ELR (cell line): ENCODE measurements at regions not wholly inside any gene's neighbourhood (a gene's known extent, or its start where the extent isn't known, plus 50 kb on each side); places are given as distances from the start of the nearest gene placed in this dataset.

Experiments used
- DNase-seq: peaks from one replicate; pipeline ENCODE4 v3.0.0-alpha.2; 2015; ENCODE audit warnings: low read depth

DNA sequence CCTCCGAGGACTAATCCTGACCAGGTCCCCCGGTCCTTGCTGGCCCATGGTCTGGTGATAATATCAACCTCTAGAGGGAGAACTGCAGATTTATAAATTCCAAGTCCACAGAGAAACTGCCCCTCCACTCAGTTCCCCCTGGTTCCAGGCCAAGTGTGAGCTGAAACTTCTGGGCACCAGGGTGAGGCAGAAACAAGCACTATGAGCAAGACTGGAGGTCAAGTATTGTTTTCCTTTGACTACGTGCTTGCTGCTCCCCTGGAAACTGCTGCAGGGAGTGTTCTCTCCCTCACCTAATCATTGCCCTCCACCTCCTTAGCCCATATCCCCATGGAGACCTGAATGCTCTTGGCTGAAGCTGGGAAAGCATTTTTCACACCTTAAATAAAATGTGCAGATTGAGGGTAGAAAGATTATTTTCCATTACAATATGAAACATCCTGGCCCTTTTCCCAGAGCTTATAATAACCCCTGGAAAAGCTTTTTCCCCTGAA lies 135.2 kb downstream of the RDH14 start:
- no peak for DNase-seq

DNA sequence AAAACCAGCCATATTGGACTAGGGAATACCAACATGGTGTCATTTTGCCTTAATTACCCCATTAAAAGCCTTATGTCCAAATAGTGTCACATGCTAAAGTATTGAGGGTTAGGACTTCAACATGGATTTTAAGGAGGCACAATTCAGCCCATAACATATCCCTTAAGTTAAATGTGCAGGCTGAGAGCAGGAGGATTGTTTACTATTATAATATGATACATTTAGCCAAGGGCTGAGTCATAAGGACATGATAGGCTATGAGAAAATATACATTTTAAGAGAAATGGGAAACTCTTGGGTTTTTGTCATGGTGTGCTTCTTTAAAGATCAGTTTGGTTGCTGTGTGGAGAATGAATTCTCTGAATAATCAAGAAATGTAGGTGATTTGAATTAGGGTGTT lies 136.8 kb downstream of the RDH14 start:
- peak; percentile 42 for DNase-seq

DNA sequence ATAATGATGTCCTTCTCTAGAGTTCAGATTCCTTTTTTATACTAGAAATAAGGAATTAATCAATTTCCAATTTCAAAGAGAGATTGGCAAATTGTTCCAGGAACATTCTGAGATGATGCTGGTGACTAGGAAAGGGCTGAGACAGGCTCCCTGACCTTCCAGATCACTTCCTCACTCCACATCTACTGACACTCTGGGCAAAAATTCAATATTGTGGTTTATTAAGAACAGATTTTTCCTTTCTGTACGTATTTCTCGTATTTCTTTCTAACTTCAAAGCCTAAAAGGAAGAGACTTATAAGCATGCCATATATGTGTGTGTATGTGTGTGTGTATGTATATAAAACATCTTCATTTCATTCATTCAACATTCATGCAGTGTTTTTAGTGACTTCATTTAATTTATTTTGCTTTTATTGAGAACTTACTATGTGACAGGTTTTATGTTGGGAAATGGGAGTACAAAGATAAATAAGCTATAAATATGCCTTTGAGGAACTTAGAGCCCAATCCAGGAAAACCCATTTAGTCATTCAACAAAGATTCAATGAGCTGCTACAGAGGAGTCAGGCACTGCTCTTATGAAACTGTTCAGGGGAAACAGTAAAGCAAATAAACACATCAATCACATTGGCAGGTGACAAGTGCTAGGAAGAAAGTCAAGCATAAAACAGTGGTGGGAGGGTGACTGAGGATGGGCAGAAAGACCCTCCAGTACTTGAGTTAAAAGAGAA lies 137.9 kb downstream of the RDH14 start:
- DNase-seq, result no peak

DNA sequence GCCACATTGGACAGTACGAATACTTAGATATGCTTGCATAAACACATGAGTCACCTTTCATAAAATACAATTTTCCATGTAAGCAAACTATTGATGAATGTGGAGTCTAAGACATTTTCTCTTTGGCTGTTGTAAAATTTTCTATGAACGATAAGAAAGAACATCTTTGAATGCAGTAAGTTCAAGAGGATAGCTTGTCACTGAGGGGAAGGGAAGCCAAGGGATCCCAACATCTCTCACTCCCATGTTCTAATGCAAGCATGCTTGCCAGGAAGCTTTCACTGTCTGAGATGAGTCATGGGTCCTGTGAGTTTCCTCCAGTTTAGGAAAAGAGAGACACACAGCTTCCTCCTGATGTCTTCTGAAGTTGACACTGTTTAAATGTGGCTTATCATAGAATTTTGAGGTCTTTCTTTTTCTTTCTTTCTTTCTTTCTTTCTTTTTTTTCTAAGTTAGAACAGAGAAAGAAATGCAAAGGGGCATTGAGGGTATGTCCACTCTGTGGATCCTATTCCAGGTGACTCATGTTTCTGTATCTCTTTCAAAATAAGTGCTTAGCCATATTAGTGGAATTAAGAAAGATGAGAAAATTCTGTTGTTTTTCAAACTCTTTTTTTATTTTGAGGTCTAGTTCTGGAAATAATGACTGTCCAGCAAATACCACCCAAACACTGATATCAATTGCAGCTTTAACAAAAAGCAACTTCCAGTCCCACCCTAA lies 146.6 kb downstream of the RDH14 start:
- peak; percentile 86 for DNase-seq

DNA sequence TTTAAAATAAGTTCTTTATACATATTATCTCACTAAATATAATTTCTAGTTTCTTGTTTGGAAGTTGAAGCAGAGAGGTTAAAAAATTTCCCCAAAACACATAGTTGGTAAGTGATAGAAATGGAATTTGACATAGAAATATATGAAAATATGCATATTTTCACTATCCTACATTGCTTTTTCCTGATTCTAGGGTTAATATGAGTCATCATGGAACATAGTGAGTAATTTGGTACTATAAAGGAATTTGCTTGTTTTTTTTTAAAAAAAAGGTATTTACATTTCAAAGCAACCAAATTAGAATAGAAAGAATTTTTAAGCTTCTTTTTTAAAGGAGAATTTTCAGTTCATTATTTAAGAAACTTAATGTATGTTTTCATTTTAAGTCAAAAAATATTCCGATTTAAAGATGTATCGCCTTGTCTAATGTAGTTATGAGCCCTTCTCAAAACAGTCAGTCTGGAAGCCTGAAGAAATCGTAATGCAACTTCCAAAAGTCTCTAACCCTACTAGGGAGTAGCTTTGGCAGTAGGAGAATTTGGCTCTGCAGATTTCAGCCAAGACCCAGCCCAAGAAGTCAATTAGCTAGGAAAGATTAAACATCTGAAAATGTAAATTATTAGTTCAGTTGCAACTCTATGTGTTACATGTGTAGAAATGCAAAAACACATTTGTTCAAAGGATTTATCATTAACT lies 147.3 kb downstream of the RDH14 start:
- DNase-seq, result peak; percentile 72

DNA sequence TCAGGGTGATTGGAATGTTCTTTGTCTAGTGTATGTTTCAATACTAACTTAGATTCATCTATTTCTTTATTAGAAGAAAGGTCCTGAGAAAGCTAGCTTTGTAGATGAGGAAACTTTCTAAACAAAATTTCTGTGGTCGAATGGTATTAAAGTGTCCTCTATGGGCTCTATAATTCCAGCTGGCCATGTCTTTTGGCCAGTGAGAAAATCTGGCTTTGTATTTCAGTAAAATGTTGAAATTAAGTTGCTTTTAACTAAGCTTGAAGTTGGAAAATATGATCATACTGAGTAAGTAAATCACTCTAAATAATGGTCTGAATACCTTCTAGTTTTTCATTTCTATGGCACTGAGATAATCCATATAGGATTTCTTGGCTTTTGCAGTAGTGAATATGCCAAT lies 148.8 kb downstream of the RDH14 start:
- no peak for DNase-seq

DNA sequence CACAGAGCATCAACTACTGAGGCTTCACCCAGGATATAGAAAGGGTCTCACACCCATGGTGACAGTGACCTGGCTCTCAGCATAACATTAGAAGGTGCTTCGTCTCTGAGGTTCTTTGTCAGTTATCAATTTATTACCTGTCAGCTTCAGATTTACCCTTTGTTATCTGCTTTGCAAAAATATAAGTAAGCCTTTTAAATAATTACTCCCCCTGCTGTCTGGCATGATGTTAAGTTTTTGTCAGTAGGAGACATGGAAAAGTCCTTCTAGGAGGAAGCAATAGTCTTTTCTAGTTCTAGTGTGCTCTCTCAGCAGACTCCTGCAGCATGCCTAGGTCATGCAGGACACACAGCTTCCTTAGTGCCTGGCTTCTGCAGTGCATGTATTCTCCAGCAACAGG lies 149.9 kb downstream of the RDH14 start:
- DNase-seq, result no peak

DNA sequence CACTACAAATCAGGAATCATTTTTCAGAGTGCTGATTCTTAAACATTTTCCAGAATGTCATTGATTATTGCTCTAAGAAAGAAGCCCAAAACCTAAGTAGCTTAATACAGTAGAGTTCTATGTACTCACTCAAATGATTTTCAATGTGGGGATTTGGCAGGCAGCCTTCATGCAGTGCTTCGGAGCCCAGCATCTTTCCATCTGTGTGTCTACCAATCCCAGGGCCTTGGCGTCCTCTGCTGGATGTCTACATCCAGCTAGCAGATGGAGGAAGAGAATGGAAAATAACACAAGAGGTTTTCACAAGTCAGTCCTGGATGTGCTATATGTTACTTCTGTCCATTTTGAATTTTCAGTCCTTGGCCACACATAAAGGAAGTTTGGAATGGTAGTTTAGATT lies 151.8 kb downstream of the RDH14 start:
- DNase-seq, result no peak

DNA sequence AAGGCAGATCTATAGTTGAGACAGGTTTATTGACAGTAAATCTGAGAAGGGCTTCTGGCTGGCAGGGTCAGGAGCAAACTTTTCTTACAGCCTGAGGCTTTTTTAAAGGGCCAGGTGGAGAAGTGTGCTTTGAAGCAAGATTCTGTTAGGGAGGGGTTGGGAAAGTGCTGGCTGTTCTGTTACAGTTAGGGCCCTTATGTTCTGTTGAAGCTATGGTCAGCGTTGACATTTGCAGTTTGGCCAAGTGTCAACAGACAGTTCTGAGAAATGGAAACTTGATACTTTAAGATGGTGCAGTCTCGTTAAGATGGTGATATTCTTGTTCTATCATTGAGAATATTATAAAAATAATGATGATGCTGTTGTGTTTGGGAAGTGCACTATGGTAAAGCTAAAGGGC lies 154.2 kb downstream of the RDH14 start:
- DNase-seq, result no peak

DNA sequence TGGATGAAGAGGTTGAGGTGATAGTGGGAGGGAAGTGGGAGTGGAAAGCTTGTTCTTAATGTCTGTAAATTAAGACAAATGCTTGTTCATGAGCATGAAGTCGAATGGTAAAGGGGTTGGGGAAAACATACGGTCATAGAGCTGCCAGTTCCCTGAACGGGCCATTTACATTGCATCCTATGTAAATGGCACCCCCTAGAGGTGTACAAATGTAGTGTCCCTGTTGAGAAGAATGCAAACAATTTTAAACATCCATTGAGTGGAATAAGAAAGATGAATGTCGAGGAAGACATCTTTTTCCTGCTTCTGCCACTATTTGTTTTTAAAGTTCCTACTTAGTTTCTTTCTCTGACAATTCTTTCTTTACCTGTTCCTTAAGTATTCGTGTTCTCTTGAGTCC lies 155.7 kb downstream of the RDH14 start:
- peak; percentile 24 for DNase-seq

DNA sequence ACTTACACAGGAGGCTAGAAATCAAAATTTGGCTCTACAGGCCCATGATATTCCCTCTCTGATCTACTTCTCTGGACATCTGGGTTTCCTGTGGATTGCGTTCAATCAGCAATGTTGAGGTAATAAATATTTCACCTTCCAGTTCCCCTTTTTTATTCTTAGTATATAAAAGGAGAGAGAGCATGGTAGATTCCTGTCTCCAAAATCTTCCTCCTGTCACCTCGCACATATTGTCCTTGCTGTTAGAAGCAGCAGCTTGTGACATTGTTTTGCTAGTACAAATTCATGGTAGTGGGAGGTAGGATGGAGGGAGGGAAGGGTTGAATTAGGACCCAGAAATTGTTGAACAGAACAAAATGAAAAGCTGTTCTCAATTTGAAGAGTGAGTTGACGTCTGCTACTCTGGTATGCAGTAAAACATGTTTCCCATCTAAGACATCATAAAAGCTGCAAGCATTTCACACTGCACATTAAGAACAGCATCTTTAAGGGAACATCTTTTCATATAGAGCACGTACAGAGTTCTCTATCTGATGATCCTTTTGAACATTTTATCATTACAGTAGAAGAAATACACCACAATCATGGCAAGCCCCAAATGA lies 156.4 kb downstream of the RDH14 start:
- DNase-seq, result no peak

DNA sequence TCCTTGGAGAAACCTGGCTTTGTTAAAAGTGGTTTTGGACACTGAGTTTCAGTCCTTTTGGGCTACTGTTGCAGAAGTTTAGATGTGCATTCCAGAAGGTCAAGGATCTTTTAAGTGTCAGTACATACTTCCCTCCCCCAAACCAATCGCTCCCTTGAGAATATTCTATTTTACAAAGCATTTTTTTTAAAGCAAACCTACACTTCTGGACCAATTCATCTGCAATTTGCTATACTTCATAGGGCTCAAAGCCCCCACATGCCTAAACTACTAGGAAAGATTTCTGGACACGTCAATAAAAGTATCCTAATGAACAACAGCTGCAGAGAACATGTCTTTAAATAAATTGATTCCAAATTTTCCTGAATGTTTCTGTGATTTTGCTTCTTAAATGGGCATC lies 157.6 kb downstream of the RDH14 start:
- no peak for DNase-seq

DNA sequence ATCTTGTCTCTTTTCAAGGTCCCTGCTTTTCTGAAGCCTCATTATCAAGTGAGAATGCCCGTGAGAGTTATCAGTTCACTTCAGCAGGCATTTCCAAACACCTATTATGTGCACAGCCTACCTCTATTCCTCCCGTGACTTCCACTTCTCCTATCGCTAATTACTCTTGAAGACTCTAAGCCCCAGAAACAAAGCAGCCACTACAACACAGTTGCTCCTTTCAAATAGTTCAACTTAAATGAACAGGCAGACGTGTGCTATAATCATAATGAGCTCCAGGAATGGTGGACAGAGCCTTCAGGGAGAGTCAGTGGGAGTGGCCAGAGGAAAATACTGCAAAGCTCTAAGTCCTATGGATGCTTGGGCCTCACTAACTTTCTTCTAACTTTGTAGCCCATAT lies 159.0 kb downstream of the RDH14 start:
- DNase-seq, result no peak

DNA sequence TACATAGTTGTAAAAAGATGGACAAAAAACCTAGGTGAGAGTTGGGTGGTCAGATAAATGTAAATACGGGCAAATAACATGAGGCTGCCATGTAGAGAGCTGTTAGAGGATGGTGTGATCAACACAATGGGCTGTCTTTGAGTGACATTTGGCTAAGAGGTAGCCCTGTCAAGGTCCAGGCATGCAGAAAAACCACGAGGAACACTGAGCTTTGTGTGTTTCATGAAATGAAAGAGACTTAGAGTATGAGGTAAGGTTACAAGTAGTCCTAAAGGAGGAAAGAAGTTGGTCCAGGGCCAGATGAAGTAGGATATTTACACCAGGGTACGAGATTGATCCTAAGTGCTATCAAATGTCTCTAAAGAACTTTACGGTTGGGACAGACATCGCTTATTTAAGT lies 160.9 kb downstream of the RDH14 start:
- no peak for DNase-seq

DNA sequence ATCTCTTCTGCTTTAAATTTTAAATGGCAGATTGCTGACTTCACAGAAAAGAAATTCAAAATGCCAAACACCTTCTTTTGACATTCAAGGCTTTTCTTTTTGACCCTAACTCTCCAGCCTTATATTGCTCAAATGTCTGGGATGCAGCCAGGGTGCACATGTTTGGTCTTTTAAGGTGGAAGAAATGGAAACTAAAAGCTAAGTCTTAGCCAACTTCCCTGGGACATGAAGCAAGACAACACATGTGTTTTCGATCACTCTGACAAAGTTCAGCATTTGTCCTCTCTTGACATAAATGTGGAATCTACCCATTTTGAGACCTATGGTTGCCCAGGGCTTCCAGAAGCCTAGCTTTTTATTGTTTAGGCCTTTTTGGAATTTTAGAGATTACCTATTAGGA lies 161.6 kb downstream of the RDH14 start:
- no peak for DNase-seq

DNA sequence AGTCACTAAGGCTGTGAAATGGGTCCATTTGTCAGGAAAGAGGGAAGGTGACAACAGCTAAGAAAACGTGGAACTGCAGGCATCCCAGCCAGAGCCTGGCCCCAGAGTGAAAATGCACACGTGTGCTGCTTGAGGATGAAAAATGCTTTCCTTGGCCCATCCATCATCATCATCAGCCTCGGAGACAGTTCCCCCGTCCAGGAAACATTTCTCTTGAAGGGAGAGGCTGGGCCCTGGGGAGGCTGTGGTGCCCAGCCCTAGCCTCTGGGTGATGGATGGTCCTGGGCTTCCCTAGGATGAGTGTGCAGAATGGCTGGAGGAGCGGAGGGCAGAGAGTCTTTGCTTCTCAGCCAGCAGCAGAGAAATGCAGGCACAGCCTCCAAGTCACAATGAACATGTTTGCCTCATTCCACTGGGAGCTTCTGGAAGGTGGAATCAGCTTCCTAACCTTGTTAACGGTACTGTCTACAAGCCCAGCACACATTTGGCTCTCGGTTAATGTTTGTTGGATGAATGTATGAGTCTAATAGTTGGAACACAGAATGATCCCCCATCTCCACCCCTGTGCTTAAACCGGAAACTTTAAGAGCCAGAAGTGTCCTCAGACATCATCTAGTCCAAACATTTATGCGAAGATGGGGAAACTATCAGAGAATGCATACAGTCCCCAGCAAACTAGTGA lies 164.0 kb downstream of the RDH14 start:
- DNase-seq, result no peak

DNA sequence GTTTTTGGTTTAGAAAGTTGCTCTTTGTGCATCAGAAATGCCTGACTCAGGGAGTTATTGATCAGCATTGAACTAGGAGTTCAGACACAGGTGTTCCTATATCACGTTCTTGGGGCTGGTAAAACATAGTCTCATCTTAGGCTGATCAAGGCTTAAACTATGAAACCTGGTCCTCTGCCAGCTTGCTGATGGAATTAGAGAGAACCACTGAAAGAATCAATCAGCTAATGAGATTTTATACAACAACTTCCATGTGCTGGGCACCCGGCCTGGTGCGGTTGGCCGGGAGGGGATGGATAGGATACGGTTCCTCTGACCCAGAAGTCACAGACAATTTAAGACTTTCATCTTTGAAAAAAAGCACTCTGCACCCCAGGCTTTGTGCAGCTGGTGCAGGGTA lies 164.9 kb downstream of the RDH14 start:
- no peak for DNase-seq

DNA sequence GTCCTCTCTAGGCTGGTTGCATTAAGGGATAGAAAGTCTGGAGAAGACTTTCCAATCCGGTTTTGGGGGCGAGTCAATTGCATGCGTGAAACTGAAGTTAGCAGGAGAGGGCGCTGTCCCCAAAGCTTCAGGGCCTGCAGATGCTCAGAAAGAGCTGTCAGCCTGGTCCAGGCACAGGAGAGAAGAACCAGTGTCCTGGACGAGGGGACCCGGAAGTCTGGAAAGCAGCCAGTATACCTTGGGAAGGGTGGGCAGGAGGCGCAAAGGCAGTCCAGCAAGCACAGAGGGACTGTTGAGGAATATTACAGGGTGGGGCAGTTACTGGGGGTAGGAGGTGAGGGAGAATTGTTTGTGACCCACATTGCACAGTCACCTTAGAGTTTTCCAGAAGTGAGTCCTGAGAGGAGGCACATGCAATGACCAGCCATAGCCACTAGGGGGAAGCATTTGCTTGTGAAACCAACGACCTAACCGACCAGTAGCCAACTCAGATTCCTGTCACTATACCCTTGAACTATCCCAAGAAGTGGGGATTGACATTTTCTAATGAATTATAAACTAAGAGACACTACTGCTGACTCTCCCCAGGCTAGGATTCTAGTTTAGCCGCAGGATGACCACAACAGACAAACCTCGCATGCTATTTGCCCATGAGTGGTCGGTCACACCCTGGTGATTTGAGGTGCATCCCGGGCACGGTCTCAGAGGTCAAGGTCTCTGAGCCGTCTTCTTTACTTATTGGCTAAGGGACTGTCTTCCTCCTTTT lies 172.8 kb downstream of the RDH14 start:
- peak; percentile 78 for DNase-seq

DNA sequence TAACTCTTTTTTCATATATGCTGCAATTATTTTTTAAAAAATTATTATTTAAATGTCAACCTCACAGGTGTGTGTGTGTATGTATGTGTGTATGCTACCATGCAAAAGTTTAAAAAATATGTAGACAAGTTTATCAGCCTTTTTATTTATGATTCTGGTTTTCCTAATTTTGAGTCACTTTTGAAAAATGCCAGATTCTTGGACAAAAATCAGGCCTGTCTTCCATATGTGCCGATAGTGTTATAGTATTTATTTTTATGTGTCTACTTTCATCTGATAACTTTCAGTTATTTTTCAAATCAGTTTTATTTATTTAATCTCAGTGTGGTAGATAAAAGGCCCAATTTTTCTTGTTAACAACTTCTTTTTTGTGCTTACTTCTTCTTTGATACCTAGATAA lies 176.2 kb downstream of the RDH14 start:
- DNase-seq, result no peak

DNA sequence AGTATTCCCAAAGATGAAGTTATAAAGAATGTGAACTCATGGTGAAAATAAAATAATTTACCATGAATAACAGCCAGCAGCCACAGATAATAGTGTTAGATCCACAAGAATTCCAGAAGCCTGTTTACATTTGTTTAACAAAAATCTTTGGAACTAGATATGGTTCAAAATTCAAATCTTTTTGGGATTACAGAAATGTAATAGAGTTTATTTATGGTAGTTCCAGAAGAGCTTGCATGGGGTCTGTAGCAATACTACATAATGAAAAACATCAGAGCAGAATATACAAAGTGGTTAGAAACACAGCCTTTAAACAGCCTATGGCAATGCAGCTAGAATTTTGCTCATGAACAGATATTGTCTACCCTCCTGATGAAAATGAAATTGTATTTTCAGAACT lies 179.1 kb downstream of the RDH14 start:
- no peak for DNase-seq

DNA sequence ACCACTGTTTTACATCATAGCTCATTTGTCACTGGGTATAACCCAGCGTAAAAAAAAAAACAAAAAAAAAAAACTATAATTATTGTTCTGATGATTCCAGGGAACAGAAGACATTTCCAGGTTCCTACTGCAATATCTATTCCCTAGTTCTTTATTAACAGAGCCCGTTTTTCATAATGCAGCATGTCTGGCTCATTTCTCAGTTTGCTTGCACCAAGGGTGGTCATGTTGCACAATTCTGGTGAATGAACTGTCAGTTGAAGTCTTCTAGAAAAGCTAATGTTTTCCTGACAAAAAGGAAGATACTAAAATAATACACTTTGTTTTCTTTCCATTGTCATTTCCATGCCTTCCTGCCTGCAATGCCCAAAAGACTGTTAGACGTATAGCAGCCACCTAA lies 180.1 kb downstream of the RDH14 start:
- DNase-seq, result no peak
